ENCODE measurements at regions not wholly inside any gene's neighbourhood (a gene's known extent, or its start where the extent isn't known, plus 50 kb on each side); places are given as distances from the start of the nearest gene placed in this dataset.

DNA sequence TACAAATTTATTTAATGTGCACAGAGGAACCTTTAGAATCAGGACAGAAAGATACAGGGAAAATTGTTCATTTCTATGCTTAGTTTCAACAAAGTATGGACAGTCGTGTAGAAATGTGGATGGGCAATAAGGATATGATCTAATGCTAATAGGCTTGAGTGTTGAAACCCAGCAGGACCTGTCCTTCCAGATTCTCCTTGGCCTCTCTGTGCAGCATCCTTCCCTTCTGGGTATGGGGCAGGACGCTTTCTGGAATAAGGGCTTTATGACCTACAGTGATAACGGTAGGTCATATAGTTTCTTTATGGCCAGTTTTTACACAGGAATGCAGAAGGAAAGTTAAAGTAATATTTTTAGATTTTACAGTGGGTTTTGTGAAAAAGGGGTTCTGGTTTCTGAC is 698.1 kb downstream of the SI start:
- TF ChIP-seq, protein P1, sequence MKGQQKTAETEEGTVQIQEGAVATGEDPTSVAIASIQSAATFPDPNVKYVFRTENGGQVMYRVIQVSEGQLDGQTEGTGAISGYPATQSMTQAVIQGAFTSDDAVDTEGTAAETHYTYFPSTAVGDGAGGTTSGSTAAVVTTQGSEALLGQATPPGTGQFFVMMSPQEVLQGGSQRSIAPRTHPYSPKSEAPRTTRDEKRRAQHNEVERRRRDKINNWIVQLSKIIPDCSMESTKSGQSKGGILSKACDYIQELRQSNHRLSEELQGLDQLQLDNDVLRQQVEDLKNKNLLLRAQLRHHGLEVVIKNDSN (IDR thresholded peaks at IDR 0.05): no peak
- no peak for TF ChIP-seq EP300 (IDR thresholded peaks at IDR 0.05; ENCODE audit: borderline replicate concordance)
- no peak for TF ChIP-seq EGR1 (IDR thresholded peaks at IDR 0.05)
- no peak for TF ChIP-seq CREB1 (IDR thresholded peaks at IDR 0.05; ENCODE audit: low read depth)
- TF ChIP-seq YY1 (IDR thresholded peaks at IDR 0.05; ENCODE audit: low read depth): no peak
- TF ChIP-seq, protein P2, sequence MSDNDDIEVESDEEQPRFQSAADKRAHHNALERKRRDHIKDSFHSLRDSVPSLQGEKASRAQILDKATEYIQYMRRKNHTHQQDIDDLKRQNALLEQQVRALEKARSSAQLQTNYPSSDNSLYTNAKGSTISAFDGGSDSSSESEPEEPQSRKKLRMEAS (IDR thresholded peaks at IDR 0.05): no peak
- TF ChIP-seq, protein P3, sequence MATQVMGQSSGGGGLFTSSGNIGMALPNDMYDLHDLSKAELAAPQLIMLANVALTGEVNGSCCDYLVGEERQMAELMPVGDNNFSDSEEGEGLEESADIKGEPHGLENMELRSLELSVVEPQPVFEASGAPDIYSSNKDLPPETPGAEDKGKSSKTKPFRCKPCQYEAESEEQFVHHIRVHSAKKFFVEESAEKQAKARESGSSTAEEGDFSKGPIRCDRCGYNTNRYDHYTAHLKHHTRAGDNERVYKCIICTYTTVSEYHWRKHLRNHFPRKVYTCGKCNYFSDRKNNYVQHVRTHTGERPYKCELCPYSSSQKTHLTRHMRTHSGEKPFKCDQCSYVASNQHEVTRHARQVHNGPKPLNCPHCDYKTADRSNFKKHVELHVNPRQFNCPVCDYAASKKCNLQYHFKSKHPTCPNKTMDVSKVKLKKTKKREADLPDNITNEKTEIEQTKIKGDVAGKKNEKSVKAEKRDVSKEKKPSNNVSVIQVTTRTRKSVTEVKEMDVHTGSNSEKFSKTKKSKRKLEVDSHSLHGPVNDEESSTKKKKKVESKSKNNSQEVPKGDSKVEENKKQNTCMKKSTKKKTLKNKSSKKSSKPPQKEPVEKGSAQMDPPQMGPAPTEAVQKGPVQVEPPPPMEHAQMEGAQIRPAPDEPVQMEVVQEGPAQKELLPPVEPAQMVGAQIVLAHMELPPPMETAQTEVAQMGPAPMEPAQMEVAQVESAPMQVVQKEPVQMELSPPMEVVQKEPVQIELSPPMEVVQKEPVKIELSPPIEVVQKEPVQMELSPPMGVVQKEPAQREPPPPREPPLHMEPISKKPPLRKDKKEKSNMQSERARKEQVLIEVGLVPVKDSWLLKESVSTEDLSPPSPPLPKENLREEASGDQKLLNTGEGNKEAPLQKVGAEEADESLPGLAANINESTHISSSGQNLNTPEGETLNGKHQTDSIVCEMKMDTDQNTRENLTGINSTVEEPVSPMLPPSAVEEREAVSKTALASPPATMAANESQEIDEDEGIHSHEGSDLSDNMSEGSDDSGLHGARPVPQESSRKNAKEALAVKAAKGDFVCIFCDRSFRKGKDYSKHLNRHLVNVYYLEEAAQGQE (IDR thresholded peaks at IDR 0.05; ENCODE audit: low read depth): no peak
- TF ChIP-seq TCF12 (IDR thresholded peaks at IDR 0.05; ENCODE audit: low read depth): no peak
- TF ChIP-seq ZBTB7A (IDR thresholded peaks at IDR 0.05; ENCODE audit: low read depth): no peak
- TF ChIP-seq TEAD4 (IDR thresholded peaks at IDR 0.05): no peak
- TF ChIP-seq CEBPB (IDR thresholded peaks at IDR 0.05): no peak
- TF ChIP-seq RAD21 (IDR thresholded peaks at IDR 0.05; ENCODE audit: low read depth): no peak
- no peak for TF ChIP-seq FOXM1 (IDR thresholded peaks at IDR 0.05; ENCODE audit: borderline replicate concordance, low read depth)
- TF ChIP-seq TAF1 (IDR thresholded peaks at IDR 0.05; ENCODE audit: low read depth): no peak
- TF ChIP-seq NFIC (IDR thresholded peaks at IDR 0.05): no peak

DNA sequence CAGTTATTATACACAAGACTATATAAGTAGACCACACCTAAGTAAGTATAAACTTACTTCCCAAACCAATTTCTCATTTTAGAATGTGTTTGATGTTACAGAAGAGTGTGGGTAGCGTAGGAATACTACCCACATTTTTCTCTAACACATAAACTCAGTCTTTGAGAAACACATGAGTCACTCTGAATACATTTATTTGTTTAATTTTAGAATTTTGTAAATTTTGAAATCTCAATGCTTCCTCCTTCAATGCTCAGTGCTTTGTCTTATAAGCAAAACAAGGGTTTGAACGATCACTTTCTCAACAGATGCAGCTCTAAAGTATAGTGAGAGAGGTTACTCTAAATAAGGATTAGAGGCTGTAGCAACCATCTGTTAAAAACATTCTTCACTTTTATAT is 700.8 kb downstream of the SI start:
- no peak for TF ChIP-seq EGR1 (IDR thresholded peaks at IDR 0.05)
- no peak for TF ChIP-seq FOXM1 (IDR thresholded peaks at IDR 0.05; ENCODE audit: borderline replicate concordance, low read depth)
- TF ChIP-seq TAF1 (IDR thresholded peaks at IDR 0.05; ENCODE audit: low read depth): no peak
- TF ChIP-seq YY1 (IDR thresholded peaks at IDR 0.05; ENCODE audit: low read depth): no peak
- no peak for TF ChIP-seq CREB1 (IDR thresholded peaks at IDR 0.05; ENCODE audit: low read depth)
- TF ChIP-seq, protein P3 (IDR thresholded peaks at IDR 0.05; ENCODE audit: low read depth): no peak
- TF ChIP-seq TCF12 (IDR thresholded peaks at IDR 0.05; ENCODE audit: low read depth): no peak

DNA sequence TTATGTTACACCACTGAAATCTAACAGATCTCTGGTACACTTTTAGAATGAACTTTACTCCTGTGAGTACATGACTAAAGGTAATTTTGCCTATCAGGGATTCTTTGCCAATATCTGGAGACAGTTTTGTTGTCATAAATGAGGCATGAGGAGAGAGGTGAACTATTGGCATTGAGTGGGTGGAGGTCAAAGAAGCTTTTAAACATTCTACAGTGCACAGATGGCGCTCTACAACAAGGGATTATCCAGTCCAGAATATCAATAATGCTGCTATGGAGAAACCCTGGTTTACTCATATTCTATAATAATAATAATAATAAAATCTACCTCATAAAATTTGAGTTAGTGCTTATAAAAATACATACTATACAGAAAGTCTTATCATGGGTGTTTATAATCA is 702.3 kb downstream of the SI start:
- no peak for TF ChIP-seq CREB1 (IDR thresholded peaks at IDR 0.05; ENCODE audit: low read depth)
- TF ChIP-seq TAF1 (IDR thresholded peaks at IDR 0.05; ENCODE audit: low read depth): no peak
- no peak for TF ChIP-seq EGR1 (IDR thresholded peaks at IDR 0.05)
- no peak for TF ChIP-seq RAD21 (IDR thresholded peaks at IDR 0.05; ENCODE audit: low read depth)
- no peak for TF ChIP-seq FOXM1 (IDR thresholded peaks at IDR 0.05; ENCODE audit: borderline replicate concordance, low read depth)
- TF ChIP-seq, protein P1 (IDR thresholded peaks at IDR 0.05): no peak
- TF ChIP-seq, protein P2 (IDR thresholded peaks at IDR 0.05): no peak
- no peak for TF ChIP-seq TCF12 (IDR thresholded peaks at IDR 0.05; ENCODE audit: low read depth)
- TF ChIP-seq TEAD4 (IDR thresholded peaks at IDR 0.05): no peak
- no peak for TF ChIP-seq EP300 (IDR thresholded peaks at IDR 0.05; ENCODE audit: borderline replicate concordance)
- TF ChIP-seq YY1 (IDR thresholded peaks at IDR 0.05; ENCODE audit: low read depth): no peak
- TF ChIP-seq, protein P3 (IDR thresholded peaks at IDR 0.05; ENCODE audit: low read depth): no peak
- TF ChIP-seq CEBPB (IDR thresholded peaks at IDR 0.05): no peak
- TF ChIP-seq NFIC (IDR thresholded peaks at IDR 0.05): no peak
- TF ChIP-seq ZBTB7A (IDR thresholded peaks at IDR 0.05; ENCODE audit: low read depth): no peak

DNA sequence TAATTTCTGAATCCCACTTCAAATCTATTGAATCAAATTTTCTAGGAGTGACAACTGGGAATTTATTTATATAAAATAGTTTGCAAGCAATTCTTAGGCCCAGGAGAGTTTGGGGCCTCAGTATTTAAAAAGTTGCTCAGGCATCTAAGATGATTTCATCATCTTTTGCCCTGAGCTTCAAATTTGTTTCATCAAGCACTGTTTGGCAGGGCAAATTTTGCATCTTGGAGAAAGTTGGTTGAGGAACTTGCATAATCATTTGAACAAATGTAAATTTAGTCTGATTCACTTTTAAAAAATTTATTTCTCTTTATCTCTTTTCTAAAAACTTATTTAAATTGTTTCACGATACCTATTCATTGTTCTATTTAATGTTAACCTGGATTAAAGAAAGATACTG is 702.8 kb downstream of the SI start:
- TF ChIP-seq, protein P1 (IDR thresholded peaks at IDR 0.05): no peak
- TF ChIP-seq RAD21 (IDR thresholded peaks at IDR 0.05; ENCODE audit: low read depth): no peak
